ENCODE measurements at regions not wholly inside any gene's neighbourhood (a gene's known extent, or its start where the extent isn't known, plus 50 kb on each side); places are given as distances from the start of the nearest gene placed in this dataset.
A peak's percentile ranks its signal among the peaks of the same experiment; 100 is the strongest.

- TF ChIP-seq, protein P1, sequence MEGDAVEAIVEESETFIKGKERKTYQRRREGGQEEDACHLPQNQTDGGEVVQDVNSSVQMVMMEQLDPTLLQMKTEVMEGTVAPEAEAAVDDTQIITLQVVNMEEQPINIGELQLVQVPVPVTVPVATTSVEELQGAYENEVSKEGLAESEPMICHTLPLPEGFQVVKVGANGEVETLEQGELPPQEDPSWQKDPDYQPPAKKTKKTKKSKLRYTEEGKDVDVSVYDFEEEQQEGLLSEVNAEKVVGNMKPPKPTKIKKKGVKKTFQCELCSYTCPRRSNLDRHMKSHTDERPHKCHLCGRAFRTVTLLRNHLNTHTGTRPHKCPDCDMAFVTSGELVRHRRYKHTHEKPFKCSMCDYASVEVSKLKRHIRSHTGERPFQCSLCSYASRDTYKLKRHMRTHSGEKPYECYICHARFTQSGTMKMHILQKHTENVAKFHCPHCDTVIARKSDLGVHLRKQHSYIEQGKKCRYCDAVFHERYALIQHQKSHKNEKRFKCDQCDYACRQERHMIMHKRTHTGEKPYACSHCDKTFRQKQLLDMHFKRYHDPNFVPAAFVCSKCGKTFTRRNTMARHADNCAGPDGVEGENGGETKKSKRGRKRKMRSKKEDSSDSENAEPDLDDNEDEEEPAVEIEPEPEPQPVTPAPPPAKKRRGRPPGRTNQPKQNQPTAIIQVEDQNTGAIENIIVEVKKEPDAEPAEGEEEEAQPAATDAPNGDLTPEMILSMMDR (IDR thresholded peaks at IDR 0.05), result peak in 2 of 4 donors; percentile 10 to 34
- TF ChIP-seq POLR2A (IDR thresholded peaks at IDR 0.05), result no peak
Measured at GRCh38 chr2:238754259-238754658, 93.6 kb upstream of the TWIST2 start.
